ENCODE measurements at regions not wholly inside any gene's neighbourhood (a gene's known extent, or its start where the extent isn't known, plus 50 kb on each side); places are given as distances from the start of the nearest gene placed in this dataset.
A peak's percentile ranks its signal among the peaks of the same experiment; 100 is the strongest.
"Not testable (repeated sequence)": the region's sequence is repeated elsewhere in the genome, so short reads cannot be mapped to it uniquely, and the experiment has no call there.

GRCh38 chr4:126411047-126411446, 1096.3 kb downstream of the FAT4 start:
- no peaks in the 10 kb centered on the region for H3K27me3 ChIP-seq (ENCODE audit: control insufficient read depth in 1 of 2, insufficient read depth in 2 of 2, low read length in 2 of 2)
- no peaks in the 10 kb centered on the region for H4K20me1 ChIP-seq (ENCODE audit: insufficient read depth, low read length)
- peak; percentile 31 to 71; a peak in 3 of 4 replicates for TF ChIP-seq MAFK (conservative IDR thresholded peaks at IDR 0.05 in 1 of 2, IDR thresholded peaks at IDR 0.05 in 1 of 2; ENCODE audit: low read length in 2 of 2)
- no peak for TF ChIP-seq ZNF256 (CRISPR knock-in tag; conservative IDR thresholded peaks at IDR 0.05)
- TF ChIP-seq MAFF (IDR thresholded peaks at IDR 0.05; ENCODE audit: low read depth, low read length) = peak; percentile 45; the same call in 1 of the 2 replicates
- ChIA-PET CTCF (ENCODE audit: low intra/inter-chr PET ratio, low total read pairs) (no interaction called here), POLR2A (no interaction called here)
- no peak overlapping the region for H3K27ac ChIP-seq (ENCODE audit: extremely low read length, insufficient read depth, low read length)
- DNase-seq (ENCODE audit: low spot score) (no peak), ATAC-seq (no peak), FAIRE-seq (no peak)
- H2AFZ ChIP-seq (ENCODE audit: low read length) = no peak overlapping the region
- intact Hi-C loops (cut with micrococcal nuclease; ENCODE audit: unreplicated experiment) = no loop called here
- no peak overlapping the region for H3K9ac ChIP-seq (ENCODE audit: insufficient read depth, low read depth, low read length)
- no peaks in the 10 kb centered on the region for H3K36me3 ChIP-seq (replicated peaks in 1 of 2; ENCODE audit: control insufficient read depth in 1 of 2, insufficient read depth in 2 of 2, low read length in 2 of 2)
- H3K4me1 ChIP-seq (ENCODE audit: insufficient read depth, low read length) = no peaks in the 10 kb centered on the region
- H3K9me3 ChIP-seq (ENCODE audit: low read length) = no peaks in the 10 kb centered on the region
- no TSS peak for BruUV-seq (replicated peaks)
- 5% methylated on average over 2 of the region's 2 CpGs for WGBS (ENCODE audit: low lambda C conversion rate)
- no peaks in the 10 kb centered on the region for H3K79me2 ChIP-seq (ENCODE audit: insufficient read depth, low read length)
- no peak overlapping the region for H3K4me3 ChIP-seq (replicated peaks in 1 of 3; ENCODE audit: insufficient read depth in 1 of 3, low read depth in 2 of 3, low read length in 3 of 3)
- in situ Hi-C loops (cut with HindIII; ENCODE audit: extremely low pct_ligation_motif_present, low pct_unique_long_range_greater_than_20kb) = no loop called here
- no peak overlapping the region for H3K4me2 ChIP-seq (ENCODE audit: low read depth, low read length)

- FAIRE-seq; H2AFZ ChIP-seq (ENCODE audit: low read length); DNase-seq (ENCODE audit: low spot score); POLR2A ChIA-PET; H3K36me3 ChIP-seq (replicated peaks in 1 of 2; ENCODE audit: control insufficient read depth in 1 of 2, insufficient read depth in 2 of 2, low read length in 2 of 2); H3K4me1 ChIP-seq (ENCODE audit: insufficient read depth, low read length); H3K9me3 ChIP-seq (ENCODE audit: low read length); BruUV-seq (replicated peaks); H4K20me1 ChIP-seq (ENCODE audit: insufficient read depth, low read length); H3K27me3 ChIP-seq (ENCODE audit: control insufficient read depth in 1 of 2, insufficient read depth in 2 of 2, low read length in 2 of 2); H3K79me2 ChIP-seq (ENCODE audit: insufficient read depth, low read length); H3K9ac ChIP-seq (ENCODE audit: insufficient read depth, low read depth, low read length); intact Hi-C loops (cut with micrococcal nuclease; ENCODE audit: unreplicated experiment); ATAC-seq; H3K4me3 ChIP-seq (replicated peaks in 1 of 3; ENCODE audit: insufficient read depth in 1 of 3, low read depth in 2 of 3, low read length in 3 of 3); H3K4me2 ChIP-seq (ENCODE audit: low read depth, low read length); H3K27ac ChIP-seq (ENCODE audit: extremely low read length, insufficient read depth, low read length); CTCF ChIA-PET (ENCODE audit: low intra/inter-chr PET ratio, low total read pairs); in situ Hi-C loops (cut with HindIII; ENCODE audit: extremely low pct_ligation_motif_present, low pct_unique_long_range_greater_than_20kb): not testable (repeated sequence)
- WGBS (ENCODE audit: low lambda C conversion rate) = 25% methylated on average over 1 of the region's 1 CpG
These were observed 1097.6 kb downstream of the FAT4 start for GRCh38 chr4:126412310-126412709.

GRCh38 chr4:126414741-126415140, 1100.0 kb downstream of the FAT4 start:
- in situ Hi-C loops (cut with HindIII; ENCODE audit: extremely low pct_ligation_motif_present, low pct_unique_long_range_greater_than_20kb) (no loop called here), intact Hi-C loops (cut with micrococcal nuclease; ENCODE audit: unreplicated experiment) (no loop called here)
- POLR2A ChIA-PET = no interaction called here
- H3K4me2 ChIP-seq (ENCODE audit: low read depth, low read length) = no peak overlapping the region
- no peaks in the 10 kb centered on the region for H3K36me3 ChIP-seq (replicated peaks in 1 of 2; ENCODE audit: control insufficient read depth in 1 of 2, insufficient read depth in 2 of 2, low read length in 2 of 2)
- CTCF ChIA-PET (ENCODE audit: low intra/inter-chr PET ratio, low total read pairs) = no interaction called here
- no peak for DNase-seq (ENCODE audit: low spot score)
- no peaks in the 10 kb centered on the region for H3K79me2 ChIP-seq (ENCODE audit: insufficient read depth, low read length)
- H3K27ac ChIP-seq (ENCODE audit: extremely low read length, insufficient read depth, low read length) = no peak overlapping the region
- H4K20me1 ChIP-seq (ENCODE audit: insufficient read depth, low read length) = no peaks in the 10 kb centered on the region
- 20% methylated on average over 3 of the region's 3 CpGs for WGBS (ENCODE audit: low lambda C conversion rate)
- no peak for ATAC-seq
- H3K9ac ChIP-seq (ENCODE audit: insufficient read depth, low read depth, low read length) = no peak overlapping the region
- no peaks in the 10 kb centered on the region for H3K4me1 ChIP-seq (ENCODE audit: insufficient read depth, low read length)
- no TSS peak for BruUV-seq (replicated peaks)
- H3K9me3 ChIP-seq (ENCODE audit: low read length) = no peaks in the 10 kb centered on the region; the same call in 1 of the 2 replicates
- no peak for FAIRE-seq
- H3K27me3 ChIP-seq (ENCODE audit: control insufficient read depth in 1 of 2, insufficient read depth in 2 of 2, low read length in 2 of 2) = no peaks in the 10 kb centered on the region
- no peak overlapping the region for H3K4me3 ChIP-seq (replicated peaks in 1 of 3; ENCODE audit: insufficient read depth in 1 of 3, low read depth in 2 of 3, low read length in 3 of 3)
- H2AFZ ChIP-seq (ENCODE audit: low read length) = no peak overlapping the region
- TF ChIP-seq SP140L (CRISPR knock-in tag; IDR thresholded peaks at IDR 0.05; ENCODE audit: borderline replicate concordance) (no peak), NFYC (CRISPR knock-in tag; IDR thresholded peaks at IDR 0.05) (no peak), SP4 (CRISPR knock-in tag; IDR thresholded peaks at IDR 0.05) (no peak), ZNF431 (CRISPR knock-in tag; IDR thresholded peaks at IDR 0.05; ENCODE audit: borderline replicate concordance, low read depth) (no peak), EED (CRISPR knock-in tag; IDR thresholded peaks at IDR 0.05) (no peak), NFYB (CRISPR knock-in tag; IDR thresholded peaks at IDR 0.05) (no peak), ZNF704 (CRISPR knock-in tag; IDR thresholded peaks at IDR 0.05; ENCODE audit: borderline replicate concordance) (no peak)
